ENCODE measurements at regions not wholly inside any gene's neighbourhood (a gene's known extent, or its start where the extent isn't known, plus 50 kb on each side); places are given as distances from the start of the nearest gene placed in this dataset.

DNA sequence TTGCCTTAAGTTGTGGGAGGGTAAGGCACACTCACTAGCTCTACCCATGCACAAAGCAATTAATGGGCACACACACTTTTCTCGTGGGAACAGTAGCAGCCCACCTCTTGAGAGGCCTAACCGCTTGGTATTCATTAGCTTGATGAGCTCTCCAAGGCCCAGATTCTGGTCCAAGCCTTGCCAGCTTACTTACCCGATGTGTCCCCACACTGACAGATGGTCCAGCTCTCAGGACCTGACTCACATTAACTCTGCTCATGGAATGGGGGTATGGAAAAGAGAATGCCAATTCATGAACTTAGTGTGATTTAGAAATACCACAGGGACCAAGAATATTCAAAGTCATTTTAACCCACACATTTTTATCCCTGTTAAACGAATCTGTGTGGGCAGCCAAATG, 106.8 kb upstream of the CACHD1 start:
- TF ChIP-seq, protein P1, sequence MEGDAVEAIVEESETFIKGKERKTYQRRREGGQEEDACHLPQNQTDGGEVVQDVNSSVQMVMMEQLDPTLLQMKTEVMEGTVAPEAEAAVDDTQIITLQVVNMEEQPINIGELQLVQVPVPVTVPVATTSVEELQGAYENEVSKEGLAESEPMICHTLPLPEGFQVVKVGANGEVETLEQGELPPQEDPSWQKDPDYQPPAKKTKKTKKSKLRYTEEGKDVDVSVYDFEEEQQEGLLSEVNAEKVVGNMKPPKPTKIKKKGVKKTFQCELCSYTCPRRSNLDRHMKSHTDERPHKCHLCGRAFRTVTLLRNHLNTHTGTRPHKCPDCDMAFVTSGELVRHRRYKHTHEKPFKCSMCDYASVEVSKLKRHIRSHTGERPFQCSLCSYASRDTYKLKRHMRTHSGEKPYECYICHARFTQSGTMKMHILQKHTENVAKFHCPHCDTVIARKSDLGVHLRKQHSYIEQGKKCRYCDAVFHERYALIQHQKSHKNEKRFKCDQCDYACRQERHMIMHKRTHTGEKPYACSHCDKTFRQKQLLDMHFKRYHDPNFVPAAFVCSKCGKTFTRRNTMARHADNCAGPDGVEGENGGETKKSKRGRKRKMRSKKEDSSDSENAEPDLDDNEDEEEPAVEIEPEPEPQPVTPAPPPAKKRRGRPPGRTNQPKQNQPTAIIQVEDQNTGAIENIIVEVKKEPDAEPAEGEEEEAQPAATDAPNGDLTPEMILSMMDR (IDR thresholded peaks at IDR 0.05; ENCODE audit: low read depth, low read length) = no peak
- TF ChIP-seq MYC (IDR thresholded peaks at IDR 0.05; ENCODE audit: low read depth, low read length) (no peak), POLR2A (IDR thresholded peaks at IDR 0.05; ENCODE audit: extremely low read depth, insufficient read length) (no peak)
- TF ChIP-seq, protein P2, sequence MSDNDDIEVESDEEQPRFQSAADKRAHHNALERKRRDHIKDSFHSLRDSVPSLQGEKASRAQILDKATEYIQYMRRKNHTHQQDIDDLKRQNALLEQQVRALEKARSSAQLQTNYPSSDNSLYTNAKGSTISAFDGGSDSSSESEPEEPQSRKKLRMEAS (IDR thresholded peaks at IDR 0.05; ENCODE audit: low read depth, low read length) = no peak
